Fibroblast of mammary gland (primary cell): ENCODE measurements at regions not wholly inside any gene's neighbourhood (a gene's known extent, or its start where the extent isn't known, plus 50 kb on each side); places are given as distances from the start of the nearest gene placed in this dataset.

ENCODE experiments used
- DNase-seq: peaks from one replicate; pipeline ENCODE4 v3.0.0-alpha.2; 2010; ENCODE audit warnings: low read depth
- H3K4me3 ChIP-seq: 2 replicates; pipeline ENCODE4 v1.5.1; 2011; ENCODE audit warnings: low read depth, mild to moderate bottlenecking, low read length, moderate library complexity; ENCODE audit not compliant: control insufficient read depth
- CTCF ChIP-seq: conservative IDR thresholded peaks from 2 replicates; pipeline ENCODE4 v1.5.1; 2011; ENCODE audit warnings: low read depth, low read length, inconsistent platforms; ENCODE audit not compliant: control insufficient read depth, insufficient read depth

- no peak overlapping the region for H3K4me3 ChIP-seq
- no peak for TF ChIP-seq CTCF
- DNase-seq = no peak
Observed at GRCh38 chr15:66848686-66849392, 146.8 kb downstream of the SMAD6 start.

- DNase-seq = no peak
- no peak overlapping the region for H3K4me3 ChIP-seq
- TF ChIP-seq CTCF = no peak
Observed at GRCh38 chr15:66849393-66849745, 147.3 kb downstream of the SMAD6 start.

GRCh38 chr15:66849746-66850077 lies 147.7 kb downstream of the SMAD6 start:
- DNase-seq = no peak
- no peak overlapping the region for H3K4me3 ChIP-seq
- TF ChIP-seq CTCF = no peak

- no peak for TF ChIP-seq CTCF
- no peak overlapping the region for H3K4me3 ChIP-seq
- DNase-seq = no peak
Observed at GRCh38 chr15:66850078-66850991, 148.3 kb downstream of the SMAD6 start.

GRCh38 chr15:66850996-66851310 lies 148.9 kb downstream of the SMAD6 start:
- no peak for TF ChIP-seq CTCF

GRCh38 chr15:66851311-66852063 lies 149.5 kb downstream of the SMAD6 start:
- TF ChIP-seq CTCF = peak; percentile 73
- no peak overlapping the region for H3K4me3 ChIP-seq
- DNase-seq = peak; percentile 71

More at GRCh38 chr15:66850996-66851310, 148.9 kb downstream of the SMAD6 start:
- H3K4me3 ChIP-seq = no peak overlapping the region
- DNase-seq = no peak
